SK-N-SH (cell line): ENCODE measurements at regions not wholly inside any gene's neighbourhood (a gene's known extent, or its start where the extent isn't known, plus 50 kb on each side); places are given as distances from the start of the nearest gene placed in this dataset.

Source experiments
- CTCF ChIA-PET: fragments of 300-600, 350-600 bp; formaldehyde crosslinking; extraction: SDS; loops from one replicate; lab custom pipeline; 2021; lab: Yijun Ruan, JAX
- POLR2A ChIA-PET: fragments of 350-600 bp; sonication (Branson Sonifier 250); formaldehyde crosslinking; extraction: SDS; loops from one replicate; lab custom pipeline; 2020; ENCODE audit warnings: antibody characterized with exemption, inconsistent platforms; lab: Yijun Ruan, JAX
- DNase-seq: peaks from one replicate; pipeline ENCODE4 v3.0.0; 2012
- H2AFZ ChIP-seq: fragments of 200-600 bp; sonication (generic); 2 replicates; pipeline ENCODE4 v1.8.1; 2016; ENCODE audit warnings: antibody characterized with exemption, mild to moderate bottlenecking, low read depth
- H3F3A ChIP-seq: fragments of 200-600 bp; sonication (generic); replicated peaks from 2 replicates; pipeline ENCODE3; 2016; ENCODE audit warnings: antibody characterized with exemption, mild to moderate bottlenecking; ENCODE audit not compliant: insufficient read depth
- H3K27ac ChIP-seq, 2 experiments: fragments of 200-500 bp in 1 of 2; fragments of 200-600 bp in 1 of 2; sonication (Bioruptor generic) in 1 of 2; sonication (generic), shearing (Covaris generic) in 1 of 2; 2 replicates each; pipeline versions ENCODE4 v1.5.1 to v1.6.1; 2014 to 2016; ENCODE audit warnings: low read depth in 2 of 2, inconsistent platforms in 1 of 2, low read length in 1 of 2, mild to moderate bottlenecking in 1 of 2, mixed read lengths in 1 of 2
- H3K27me3 ChIP-seq: fragments of 200-600 bp; sonication (generic), shearing (Covaris generic); 2 replicates; pipeline ENCODE4 v1.6.1; 2016; ENCODE audit warnings: mixed run types; ENCODE audit not compliant: insufficient read depth
- H3K36me3 ChIP-seq, 2 experiments: fragments of 200-500 bp in 1 of 2; fragments of 200-600 bp in 1 of 2; sonication (Bioruptor generic) in 1 of 2; sonication (generic) in 1 of 2; replicated peaks in 1 of 2; 2 replicates each; pipeline versions ENCODE3 to v1.5.1; 2014 to 2016; ENCODE audit warnings: low read length in 1 of 2, mild to moderate bottlenecking in 1 of 2; ENCODE audit not compliant: insufficient read depth in 2 of 2, control insufficient read depth in 1 of 2
- H3K4me1 ChIP-seq, 2 experiments: fragments of 200-500 bp in 1 of 2; fragments of 200-600 bp in 1 of 2; sonication (Bioruptor generic) in 1 of 2; sonication (generic), shearing (Covaris generic) in 1 of 2; 2 replicates each; pipeline versions ENCODE4 v1.5.1 to v1.6.1; 2014 to 2016; ENCODE audit warnings: low read depth in 1 of 2, low read length in 1 of 2, mixed run types in 1 of 2; ENCODE audit not compliant: insufficient read depth in 2 of 2, control insufficient read depth in 1 of 2
- H3K4me2 ChIP-seq: fragments of 200-600 bp; sonication (generic), shearing (Covaris generic); 2 replicates; pipeline ENCODE4 v1.6.1; 2017; ENCODE audit warnings: mixed run types
- H3K4me3 ChIP-seq, 2 experiments: fragments of 200-500 bp in 1 of 2; fragments of 200-600 bp in 1 of 2; sonication (Bioruptor generic) in 1 of 2; sonication (generic), shearing (Covaris generic) in 1 of 2; 2 replicates each; pipeline versions ENCODE4 v1.5.1 to v1.8.1; 2014 to 2016; ENCODE audit warnings: low read depth in 2 of 2, inconsistent platforms in 1 of 2, low read length in 1 of 2, mild to moderate bottlenecking in 1 of 2, mixed read lengths in 1 of 2, moderate library complexity in 1 of 2
- H3K79me2 ChIP-seq: fragments of 200-600 bp; sonication (generic); 2 replicates; pipeline ENCODE4 v1.8.1; 2017; ENCODE audit warnings: mild to moderate bottlenecking; ENCODE audit not compliant: insufficient read depth
- H3K9ac ChIP-seq: fragments of 200-600 bp; sonication (generic); 2 replicates; pipeline ENCODE4 v1.6.1; 2017; ENCODE audit warnings: mixed run types
- H3K9me2 ChIP-seq: fragments of 200-600 bp; sonication (generic); 2 replicates; pipeline ENCODE4 v1.6.1; 2017; ENCODE audit warnings: mixed run types
- H3K9me3 ChIP-seq: fragments of 200-600 bp; sonication (generic); 2 replicates; pipeline ENCODE4 v1.6.1; 2017; ENCODE audit warnings: mixed run types, mild to moderate bottlenecking, moderate library complexity
- H4K20me1 ChIP-seq: fragments of 200-600 bp; sonication (generic); 2 replicates; pipeline ENCODE4 v1.6.1; 2017; ENCODE audit warnings: mild to moderate bottlenecking, mixed run types; ENCODE audit not compliant: insufficient read depth
- ELF1 ChIP-seq: IDR thresholded peaks from 2 replicates; pipeline ENCODE4 v1.4.0; 2012
- EP300 ChIP-seq, 2 experiments: IDR thresholded peaks; 2 replicates each; pipeline versions ENCODE4 v1.4.0 to v1.6.1; 2012; ENCODE audit warnings: borderline replicate concordance in 1 of 2, low read depth in 1 of 2, low read length in 1 of 2
- FOSL2 ChIP-seq: IDR thresholded peaks from 2 replicates; pipeline ENCODE4 v1.4.0; 2012; ENCODE audit warnings: low read depth, mild to moderate bottlenecking, moderate library complexity, borderline replicate concordance
- FOXJ3 ChIP-seq: sonication (generic); formaldehyde crosslinking; IDR thresholded peaks from 2 replicates; pipeline ENCODE4 v1.5.1; 2020; ENCODE audit warnings: mild to moderate bottlenecking, missing genetic modification reagents
- FOXM1 ChIP-seq: IDR thresholded peaks from 2 replicates; pipeline ENCODE4 v1.4.0; 2012; ENCODE audit warnings: low read depth, mild to moderate bottlenecking
- IRF3 ChIP-seq: fragments of 150-350 bp; IDR thresholded peaks from 2 replicates; pipeline ENCODE4 v1.6.1; 2016; ENCODE audit warnings: mild to moderate bottlenecking, low read depth, low read length
- JUND ChIP-seq: IDR thresholded peaks from 2 replicates; pipeline ENCODE4 v1.4.0; 2012
- MXI1 ChIP-seq: IDR thresholded peaks from 2 replicates; pipeline ENCODE4 v1.6.1; 2012; ENCODE audit warnings: mild to moderate bottlenecking, low read depth, low read length, improper control_type of control experiment
- POLR2AphosphoS5 ChIP-seq: IDR thresholded peaks from 2 replicates; pipeline ENCODE4 v1.6.1; 2012; ENCODE audit warnings: low read depth, low read length
- RAD21 ChIP-seq: IDR thresholded peaks from 2 replicates; pipeline ENCODE4 v1.6.1; 2012; ENCODE audit warnings: mild to moderate bottlenecking, low read length
- RFX5 ChIP-seq: IDR thresholded peaks from 2 replicates; pipeline ENCODE4 v1.6.1; 2012; ENCODE audit warnings: mild to moderate bottlenecking, improper control_type of control experiment, low read length
- SMC3 ChIP-seq: IDR thresholded peaks from 2 replicates; pipeline ENCODE4 v1.6.1; 2012; ENCODE audit warnings: low read depth, low read length, improper control_type of control experiment
- TCF12 ChIP-seq: IDR thresholded peaks from 2 replicates; pipeline ENCODE4 v1.4.0; 2012
- TEAD4 ChIP-seq: IDR thresholded peaks from 2 replicates; pipeline ENCODE4 v1.4.0; 2012; ENCODE audit warnings: mild to moderate bottlenecking, borderline replicate concordance; ENCODE audit not compliant: insufficient read depth
- YY1 ChIP-seq: IDR thresholded peaks from 2 replicates; pipeline ENCODE4 v1.4.0; 2012; ENCODE audit warnings: low read depth, mild to moderate bottlenecking
- ZBTB33 ChIP-seq: IDR thresholded peaks from 2 replicates; pipeline ENCODE4 v1.4.0; 2012; ENCODE audit warnings: low read depth, borderline replicate concordance
- WGBS: methylation state at CpG from one replicate; pipeline ENCODE4 v1.1.6; 2017; ENCODE audit warnings: low lambda C conversion rate; 5-methylcytosine and 5-hydroxymethylcytosine counted together
- TF ChIP-seq, protein P1 (sequence below): IDR thresholded peaks from 2 replicates; pipeline ENCODE4 v1.4.0; 2012; ENCODE audit warnings: low read depth
- TF ChIP-seq, protein P2 (sequence below): IDR thresholded peaks from 2 replicates; pipeline ENCODE4; 2012
- TF ChIP-seq, protein P3 (sequence below): IDR thresholded peaks from 2 replicates; pipeline ENCODE4 v1.4.0; 2012; ENCODE audit warnings: low read depth, borderline replicate concordance

- Histone ChIP-seq H3F3A (no peaks in the 10 kb centered on the region), H3K4me3 (no peak overlapping the region), H3K79me2 (no peaks in the 10 kb centered on the region), H3K4me1 (peaks cover 0 to 3% of the 10 kb centered on the region in 2 experiments; a peak in 2 of 4 replicates), H3K9ac (no peak overlapping the region), H3K36me3 (no peaks in the 10 kb centered on the region), H3K9me2 (no peaks in the 10 kb centered on the region), H3K27ac (no peak overlapping the region), H3K4me2 (no peak overlapping the region), H2AFZ (no peak overlapping the region), H4K20me1 (no peaks in the 10 kb centered on the region), H3K9me3 (no peaks in the 10 kb centered on the region), H3K27me3 (no peaks in the 10 kb centered on the region)
- CTCF ChIA-PET, result no interaction called here
- no peak for DNase-seq
- WGBS, result 65% methylated on average over 3 of the region's 3 CpGs
- POLR2A ChIA-PET, result no interaction called here
- no peak for TF ChIP-seq EP300 (IDR thresholded peaks at IDR 0.05; ENCODE audit: borderline replicate concordance in 1 of 2, low read depth in 1 of 2, low read length in 1 of 2)
- TF ChIP-seq TEAD4, result no peak
- TF ChIP-seq TCF12, result no peak
- TF ChIP-seq, protein P1, sequence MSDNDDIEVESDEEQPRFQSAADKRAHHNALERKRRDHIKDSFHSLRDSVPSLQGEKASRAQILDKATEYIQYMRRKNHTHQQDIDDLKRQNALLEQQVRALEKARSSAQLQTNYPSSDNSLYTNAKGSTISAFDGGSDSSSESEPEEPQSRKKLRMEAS, result no peak
- no peak for TF ChIP-seq YY1
- no peak for TF ChIP-seq FOXM1
- no peak for TF ChIP-seq POLR2AphosphoS5
- no peak for TF ChIP-seq FOSL2
- no peak for TF ChIP-seq FOXJ3 (CRISPR knock-in tag)
- TF ChIP-seq ELF1, result no peak
- no peak for TF ChIP-seq SMC3
- TF ChIP-seq ZBTB33, result no peak
- TF ChIP-seq MXI1, result no peak
- no peak for TF ChIP-seq JUND
- TF ChIP-seq, protein P2, sequence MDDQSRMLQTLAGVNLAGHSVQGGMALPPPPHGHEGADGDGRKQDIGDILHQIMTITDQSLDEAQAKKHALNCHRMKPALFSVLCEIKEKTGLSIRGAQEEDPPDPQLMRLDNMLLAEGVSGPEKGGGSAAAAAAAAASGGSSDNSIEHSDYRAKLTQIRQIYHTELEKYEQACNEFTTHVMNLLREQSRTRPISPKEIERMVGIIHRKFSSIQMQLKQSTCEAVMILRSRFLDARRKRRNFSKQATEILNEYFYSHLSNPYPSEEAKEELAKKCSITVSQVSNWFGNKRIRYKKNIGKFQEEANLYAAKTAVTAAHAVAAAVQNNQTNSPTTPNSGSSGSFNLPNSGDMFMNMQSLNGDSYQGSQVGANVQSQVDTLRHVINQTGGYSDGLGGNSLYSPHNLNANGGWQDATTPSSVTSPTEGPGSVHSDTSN, result no peak
- no peak for TF ChIP-seq IRF3
- no peak for TF ChIP-seq RAD21
- TF ChIP-seq, protein P3, sequence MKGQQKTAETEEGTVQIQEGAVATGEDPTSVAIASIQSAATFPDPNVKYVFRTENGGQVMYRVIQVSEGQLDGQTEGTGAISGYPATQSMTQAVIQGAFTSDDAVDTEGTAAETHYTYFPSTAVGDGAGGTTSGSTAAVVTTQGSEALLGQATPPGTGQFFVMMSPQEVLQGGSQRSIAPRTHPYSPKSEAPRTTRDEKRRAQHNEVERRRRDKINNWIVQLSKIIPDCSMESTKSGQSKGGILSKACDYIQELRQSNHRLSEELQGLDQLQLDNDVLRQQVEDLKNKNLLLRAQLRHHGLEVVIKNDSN, result no peak
- no peak for TF ChIP-seq RFX5
Observed at GRCh38 chr1:60298290-60298689, 224.7 kb upstream of the C1orf87 start.
